ENCODE measurements at regions not wholly inside any gene's neighbourhood (a gene's known extent, or its start where the extent isn't known, plus 50 kb on each side); places are given as distances from the start of the nearest gene placed in this dataset.

DNA sequence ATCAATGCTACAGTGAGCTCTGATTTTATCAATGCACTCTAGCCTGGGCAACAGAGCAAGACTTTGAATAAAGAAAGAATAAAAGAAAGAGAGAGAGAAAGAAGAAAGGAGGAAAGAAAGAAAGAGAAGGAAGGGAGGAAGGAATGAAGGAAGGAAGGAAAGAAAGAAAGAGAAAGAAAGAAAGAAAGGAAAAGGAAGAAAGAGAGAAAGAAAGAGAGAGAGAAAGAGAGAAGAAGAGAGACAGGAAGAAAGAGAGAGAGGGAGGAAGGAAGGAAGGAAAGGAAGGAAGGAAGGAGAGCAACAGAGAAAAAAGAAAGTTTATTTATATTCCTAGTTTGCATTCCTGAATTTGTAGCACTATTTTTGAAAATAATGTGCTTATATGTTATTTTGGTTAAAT is 52.3 kb upstream of the ITGA11 start:
- TF ChIP-seq, protein P1, sequence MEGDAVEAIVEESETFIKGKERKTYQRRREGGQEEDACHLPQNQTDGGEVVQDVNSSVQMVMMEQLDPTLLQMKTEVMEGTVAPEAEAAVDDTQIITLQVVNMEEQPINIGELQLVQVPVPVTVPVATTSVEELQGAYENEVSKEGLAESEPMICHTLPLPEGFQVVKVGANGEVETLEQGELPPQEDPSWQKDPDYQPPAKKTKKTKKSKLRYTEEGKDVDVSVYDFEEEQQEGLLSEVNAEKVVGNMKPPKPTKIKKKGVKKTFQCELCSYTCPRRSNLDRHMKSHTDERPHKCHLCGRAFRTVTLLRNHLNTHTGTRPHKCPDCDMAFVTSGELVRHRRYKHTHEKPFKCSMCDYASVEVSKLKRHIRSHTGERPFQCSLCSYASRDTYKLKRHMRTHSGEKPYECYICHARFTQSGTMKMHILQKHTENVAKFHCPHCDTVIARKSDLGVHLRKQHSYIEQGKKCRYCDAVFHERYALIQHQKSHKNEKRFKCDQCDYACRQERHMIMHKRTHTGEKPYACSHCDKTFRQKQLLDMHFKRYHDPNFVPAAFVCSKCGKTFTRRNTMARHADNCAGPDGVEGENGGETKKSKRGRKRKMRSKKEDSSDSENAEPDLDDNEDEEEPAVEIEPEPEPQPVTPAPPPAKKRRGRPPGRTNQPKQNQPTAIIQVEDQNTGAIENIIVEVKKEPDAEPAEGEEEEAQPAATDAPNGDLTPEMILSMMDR (IDR thresholded peaks at IDR 0.05) = no peak
- TF ChIP-seq POLR2A (IDR thresholded peaks at IDR 0.05) = no peak

Data from uterus (tissue), 2 donors.